GM18867 (cell line): ENCODE measurements at regions not wholly inside any gene's neighbourhood (a gene's known extent, or its start where the extent isn't known, plus 50 kb on each side); places are given as distances from the start of the nearest gene placed in this dataset.
"Not testable (repeated sequence)": the region's sequence is repeated elsewhere in the genome, so short reads cannot be mapped to it uniquely, and the experiment has no call there.

ENCODE experiments used
- ATAC-seq: cut with Tn5 transposase; IDR thresholded peaks from one replicate; pipeline ENCODE4 v1.9.1; 2021; ENCODE audit warnings: mild to moderate bottlenecking, moderate library complexity; ENCODE audit not compliant: unreplicated experiment

GRCh38 chr20:48411919-48412522 is 415.8 kb downstream of the PREX1 start:
- no peak for ATAC-seq

- no peak for ATAC-seq
Measured at GRCh38 chr20:48411245-48411644, 416.6 kb downstream of the PREX1 start.

DNA sequence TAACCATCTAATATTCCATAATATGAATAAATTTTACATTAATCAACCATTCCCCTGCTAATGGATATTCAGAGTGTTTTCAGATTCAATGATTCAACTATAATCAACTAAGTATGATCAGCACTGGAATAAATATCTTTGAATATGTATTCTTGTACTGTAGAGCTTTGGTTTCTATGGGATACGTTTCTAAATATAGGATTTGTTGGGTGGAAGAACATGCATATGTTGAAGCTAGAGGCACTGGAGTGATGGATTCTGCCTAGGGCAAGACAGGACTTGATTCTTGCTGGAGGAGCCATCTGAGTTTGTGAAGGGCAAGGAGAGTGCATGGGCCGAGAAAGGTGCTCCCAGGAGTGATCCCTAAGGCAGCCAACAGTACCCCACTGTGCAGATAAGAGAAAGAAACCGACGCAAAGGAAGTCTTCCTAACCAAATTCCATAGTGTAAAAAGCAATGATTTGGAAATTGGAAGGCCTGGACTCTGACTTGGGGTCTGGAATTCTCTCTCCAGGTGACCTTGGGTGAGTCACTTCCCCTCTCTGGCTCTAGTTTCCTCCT is 418.7 kb downstream of the PREX1 start:
- ATAC-seq: no peak

DNA sequence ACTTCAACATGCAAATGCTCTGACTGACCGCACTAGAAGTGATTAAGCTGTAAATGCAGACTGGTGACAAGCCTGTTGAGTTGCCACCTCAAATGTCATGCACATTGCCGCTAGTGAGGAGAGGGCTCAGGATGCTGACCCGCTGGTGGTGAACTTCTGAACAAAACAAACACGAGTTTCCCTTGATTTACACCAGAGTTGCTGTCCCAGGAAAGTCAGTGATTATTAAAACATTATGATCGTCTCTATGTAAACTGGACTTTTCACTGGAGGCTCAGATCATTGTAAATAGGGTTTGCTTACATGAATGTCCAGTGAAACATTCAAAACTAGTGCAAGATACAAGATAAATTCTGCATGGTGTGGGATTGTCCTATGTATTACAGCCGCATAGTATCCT is 420.1 kb downstream of the PREX1 start:
- no peak for ATAC-seq

DNA sequence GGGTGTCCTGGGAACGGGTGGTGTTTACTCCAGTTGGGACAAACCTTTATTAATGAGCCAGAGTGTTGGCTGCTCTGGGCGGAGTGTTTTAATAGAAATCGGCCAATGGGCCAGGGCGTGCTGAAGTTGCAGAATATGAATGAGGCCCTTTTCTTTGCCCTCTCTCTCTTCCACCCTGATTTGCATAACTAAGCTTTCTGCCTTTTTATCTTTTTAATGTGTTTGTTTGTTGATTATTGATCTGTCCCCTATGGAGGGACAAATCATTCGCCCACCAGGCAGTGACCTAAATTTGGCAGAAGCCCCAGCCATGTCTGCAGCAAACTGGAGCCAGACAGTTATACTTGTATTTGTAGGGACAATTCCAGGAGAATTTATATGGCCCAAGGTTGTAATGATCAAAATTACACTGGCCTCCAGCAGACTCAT is 420.9 kb downstream of the PREX1 start:
- no peak for ATAC-seq

DNA sequence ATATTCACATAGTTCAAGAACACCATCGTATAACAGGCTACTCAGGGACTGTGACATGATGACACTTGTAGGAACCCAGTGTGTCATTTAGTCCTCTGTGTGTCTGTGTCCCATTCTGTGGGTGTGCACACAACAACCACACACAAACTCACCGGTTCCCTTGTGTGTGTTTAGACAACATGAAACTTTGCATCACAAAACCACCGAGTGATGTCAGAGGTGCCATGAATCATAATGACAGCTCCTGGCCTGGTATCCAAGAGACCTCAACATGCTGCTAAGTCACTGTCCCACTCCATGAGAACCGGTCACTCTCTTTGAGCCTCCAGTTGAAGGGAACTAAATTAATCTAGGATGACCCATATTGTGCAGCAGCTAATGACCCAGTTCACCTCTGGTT is 421.3 kb downstream of the PREX1 start:
- ATAC-seq: no peak

GRCh38 chr20:48405909-48406308 is 421.9 kb downstream of the PREX1 start:
- ATAC-seq: no peak

- ATAC-seq: no peak
Measured at GRCh38 chr20:48404598-48404997, 423.2 kb downstream of the PREX1 start.

DNA sequence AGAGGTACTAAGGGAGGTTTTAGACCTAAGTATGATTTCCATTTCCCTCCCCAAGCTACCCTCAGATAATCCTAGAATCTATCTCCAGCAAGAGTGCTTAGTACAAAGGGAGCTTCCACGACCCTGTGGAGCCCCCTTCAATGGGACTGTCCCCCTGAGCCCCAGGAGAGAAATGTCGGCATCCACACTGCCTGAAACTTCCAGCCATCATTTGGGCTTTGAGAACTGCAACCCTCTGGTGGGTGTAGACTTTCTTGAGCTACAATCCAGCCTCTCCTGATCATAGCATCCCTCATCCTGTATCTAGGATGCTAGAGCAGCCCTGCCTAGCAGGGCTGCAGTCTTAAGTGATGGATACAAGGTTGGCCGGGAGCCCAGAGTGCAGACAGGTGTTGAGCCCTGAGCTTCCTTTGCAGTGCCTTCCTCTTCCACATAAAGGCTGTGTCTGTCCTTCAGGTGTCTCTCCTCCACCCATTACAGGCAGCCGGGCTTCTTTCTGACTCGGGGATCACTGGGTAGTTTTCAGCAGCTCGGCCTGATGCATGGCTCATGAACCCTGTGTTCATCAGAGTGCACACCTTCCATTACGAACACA is 424.5 kb downstream of the PREX1 start:
- ATAC-seq: no peak

GRCh38 chr20:48401359-48401758 is 426.4 kb downstream of the PREX1 start:
- ATAC-seq: no peak

GRCh38 chr20:48400009-48400408 is 427.8 kb downstream of the PREX1 start:
- no peak for ATAC-seq

GRCh38 chr20:48398506-48399449 is 429.0 kb downstream of the PREX1 start:
- no peak for ATAC-seq

- ATAC-seq: not testable (repeated sequence)
Measured at GRCh38 chr20:48396981-48397861, 430.6 kb downstream of the PREX1 start.

GRCh38 chr20:48395816-48396546 is 431.8 kb downstream of the PREX1 start:
- ATAC-seq: no peak

DNA sequence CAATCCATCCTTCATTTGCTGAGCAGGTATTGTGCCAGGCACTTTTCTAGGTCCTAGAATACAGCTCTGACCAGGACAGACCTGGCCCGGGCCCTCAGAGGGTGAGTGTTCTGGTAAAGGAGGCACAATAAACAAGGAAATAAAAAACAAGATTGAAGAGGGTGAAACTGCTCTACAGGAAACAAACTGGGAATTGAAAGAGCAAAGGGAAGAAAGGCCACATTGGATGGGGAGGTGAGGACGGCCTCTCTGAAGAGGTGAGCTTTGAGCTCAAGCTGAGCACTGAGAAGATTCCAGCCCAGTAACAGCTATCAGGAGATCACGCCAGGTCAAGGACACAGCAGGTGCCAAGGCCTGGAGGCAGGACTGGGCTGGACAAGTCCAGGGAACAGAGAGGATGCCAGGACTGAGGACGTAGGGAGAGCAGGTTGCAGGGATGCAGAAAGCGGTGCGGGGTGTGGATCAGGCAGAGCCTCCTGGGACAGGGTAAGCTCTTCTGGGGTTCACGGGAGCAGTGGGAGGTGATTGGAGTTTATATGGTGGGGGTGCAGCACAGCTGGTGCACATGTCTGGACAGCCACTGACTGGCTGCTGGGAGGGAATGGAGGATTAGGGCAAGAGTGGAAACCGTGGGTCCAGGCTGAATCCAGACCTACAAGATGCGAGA is 433.3 kb downstream of the PREX1 start:
- no peak for ATAC-seq

DNA sequence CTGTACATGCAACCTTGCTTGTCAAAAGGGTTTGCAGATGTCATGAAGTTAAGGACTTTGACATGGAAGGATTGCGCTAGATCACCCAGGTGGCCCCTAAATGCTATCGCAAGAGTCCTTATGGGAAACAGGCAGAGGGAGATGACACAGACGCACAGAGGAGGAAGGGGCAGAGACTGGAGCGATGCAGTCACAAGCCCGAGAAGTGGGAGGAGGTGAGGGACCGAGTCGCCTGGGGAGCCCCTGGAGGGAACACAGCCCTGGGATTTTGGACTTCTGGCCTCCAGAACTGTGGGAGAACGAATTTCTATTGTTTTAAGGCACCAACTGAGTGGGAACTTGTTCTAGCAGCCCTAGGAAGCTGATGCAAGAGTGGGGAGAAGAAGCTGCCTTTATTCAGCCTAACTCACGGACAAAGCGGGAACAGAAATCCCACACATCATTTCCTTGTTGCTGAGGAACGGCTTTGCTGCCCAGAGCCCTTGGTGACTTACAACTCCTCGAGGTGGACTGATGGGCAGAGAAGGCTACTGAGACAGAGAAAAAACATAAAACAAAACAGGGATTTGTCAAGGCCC is 434.0 kb downstream of the PREX1 start:
- no peak for ATAC-seq

DNA sequence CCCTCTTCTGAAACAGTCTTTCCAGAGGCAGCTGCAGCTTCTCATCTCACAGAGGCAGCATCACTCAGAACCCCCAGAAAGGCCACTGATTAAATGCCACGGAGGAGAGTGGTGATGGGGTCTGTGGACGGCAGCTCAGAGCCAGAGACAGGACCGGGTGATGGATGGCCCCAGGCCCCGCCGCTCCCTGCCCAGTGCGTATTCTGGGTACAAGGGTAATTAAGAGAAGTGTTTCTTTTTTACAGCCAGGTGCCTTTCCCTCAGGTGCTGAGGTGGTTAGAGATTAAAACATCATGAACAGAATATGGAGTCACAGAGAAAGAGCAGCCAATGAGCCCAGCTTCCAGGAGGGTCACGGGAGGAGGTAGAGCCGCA is 434.5 kb downstream of the PREX1 start:
- ATAC-seq: no peak

- no peak for ATAC-seq
Measured at GRCh38 chr20:48392407-48393310, 435.1 kb downstream of the PREX1 start.
